Endodermal cell (in vitro differentiated cells): ENCODE measurements at regions not wholly inside any gene's neighbourhood (a gene's known extent, or its start where the extent isn't known, plus 50 kb on each side); places are given as distances from the start of the nearest gene placed in this dataset.

ENCODE experiments used
- DNase-seq: peaks from one replicate; pipeline ENCODE4 v3.0.0-alpha.2; 2017
- H3K27ac ChIP-seq: 2 replicates; pipeline ENCODE4 v1.5.1; 2013; ENCODE audit warnings: mild to moderate bottlenecking, low read depth, low read length, moderate library complexity
- H3K27me3 ChIP-seq: 2 replicates; pipeline ENCODE4 v1.6.1; 2013; ENCODE audit warnings: mild to moderate bottlenecking, low read length, moderate library complexity; ENCODE audit not compliant: insufficient read depth, control insufficient read depth, poor library complexity, severe bottlenecking
- H3K36me3 ChIP-seq: 2 replicates; pipeline ENCODE4 v1.7.0; 2013; ENCODE audit warnings: mild to moderate bottlenecking, low read length, moderate library complexity; ENCODE audit not compliant: control insufficient read depth, insufficient read depth
- H3K4me1 ChIP-seq: one replicate; pipeline ENCODE4 v1.7.0; 2013; ENCODE audit warnings: low read length; ENCODE audit not compliant: control insufficient read depth, insufficient read depth
- H3K4me3 ChIP-seq: 2 replicates; pipeline ENCODE4 v1.5.1; 2013; ENCODE audit warnings: mild to moderate bottlenecking, low read length, moderate library complexity
- H3K9ac ChIP-seq: 2 replicates; pipeline ENCODE4 v1.6.1; 2013; ENCODE audit warnings: mild to moderate bottlenecking, low read length, moderate library complexity; ENCODE audit not compliant: poor library complexity, severe bottlenecking; ENCODE audit errors: extremely low read depth
- H3K9me3 ChIP-seq: 2 replicates; pipeline ENCODE4 v1.6.1; 2013; ENCODE audit warnings: mild to moderate bottlenecking, low read length, moderate library complexity; ENCODE audit not compliant: control insufficient read depth
- H3K27ac Mint-ChIP-seq: 2 replicates; pipeline ENCODE4 v1.8.0; 2020; ENCODE audit warnings: mixed read lengths
- H3K27me3 Mint-ChIP-seq: 2 replicates; pipeline ENCODE4 v1.8.0; 2021; ENCODE audit warnings: mild to moderate bottlenecking, mixed read lengths; ENCODE audit not compliant: insufficient read depth
- H3K36me3 Mint-ChIP-seq: 2 replicates; pipeline ENCODE4 v1.8.0; 2020; ENCODE audit warnings: low read depth, mixed read lengths
- H3K4me1 Mint-ChIP-seq: 2 replicates; pipeline ENCODE4 v1.8.0; 2020; ENCODE audit warnings: mixed read lengths
- H3K4me3 Mint-ChIP-seq: 2 replicates; pipeline ENCODE4 v1.8.0; 2020; ENCODE audit warnings: mild to moderate bottlenecking, moderate library complexity, mixed read lengths
- H3K9me3 Mint-ChIP-seq: 2 replicates; pipeline ENCODE4 v1.8.0; 2020; ENCODE audit warnings: mild to moderate bottlenecking, mixed read lengths
- WGBS, 2 experiments: methylation state at CpG; one replicate each; pipeline versions ENCODE4 v1.1.5 to v1.1.7; 2013; ENCODE audit warnings: missing lambda C conversion rate in 2 of 2, mixed read lengths in 1 of 2; ENCODE audit not compliant: insufficient coverage in 1 of 2, insufficient read length in 1 of 2; 5-methylcytosine and 5-hydroxymethylcytosine counted together
- TF ChIP-seq, protein P1 (sequence below): fragments of 200-600 bp; sonication (generic); conservative IDR thresholded peaks from 2 replicates; pipeline ENCODE4 v1.5.0; 2021; ENCODE audit warnings: antibody characterized with exemption, mild to moderate bottlenecking

- no peaks in the 10 kb centered on the region for H3K27me3 ChIP-seq
- no peak overlapping the region for H3K27ac Mint-ChIP-seq
- H3K4me1 Mint-ChIP-seq = peaks cover 17% of the 10 kb centered on the region
- no peak overlapping the region for H3K27ac ChIP-seq
- H3K9ac ChIP-seq = no peak overlapping the region
- no peaks in the 10 kb centered on the region for H3K9me3 Mint-ChIP-seq
- peaks cover 4% of the 10 kb centered on the region for H3K36me3 ChIP-seq
- H3K36me3 Mint-ChIP-seq = peaks cover 2% of the 10 kb centered on the region
- peaks cover 23% of the 10 kb centered on the region for H3K27me3 Mint-ChIP-seq
- no peak overlapping the region for H3K4me3 ChIP-seq
- DNase-seq = peak; percentile 26
- no peaks in the 10 kb centered on the region for H3K9me3 ChIP-seq
- 91 to 94% methylated on average over 7 of the region's 7 CpGs for WGBS, 2 experiments
- TF ChIP-seq, protein P1, sequence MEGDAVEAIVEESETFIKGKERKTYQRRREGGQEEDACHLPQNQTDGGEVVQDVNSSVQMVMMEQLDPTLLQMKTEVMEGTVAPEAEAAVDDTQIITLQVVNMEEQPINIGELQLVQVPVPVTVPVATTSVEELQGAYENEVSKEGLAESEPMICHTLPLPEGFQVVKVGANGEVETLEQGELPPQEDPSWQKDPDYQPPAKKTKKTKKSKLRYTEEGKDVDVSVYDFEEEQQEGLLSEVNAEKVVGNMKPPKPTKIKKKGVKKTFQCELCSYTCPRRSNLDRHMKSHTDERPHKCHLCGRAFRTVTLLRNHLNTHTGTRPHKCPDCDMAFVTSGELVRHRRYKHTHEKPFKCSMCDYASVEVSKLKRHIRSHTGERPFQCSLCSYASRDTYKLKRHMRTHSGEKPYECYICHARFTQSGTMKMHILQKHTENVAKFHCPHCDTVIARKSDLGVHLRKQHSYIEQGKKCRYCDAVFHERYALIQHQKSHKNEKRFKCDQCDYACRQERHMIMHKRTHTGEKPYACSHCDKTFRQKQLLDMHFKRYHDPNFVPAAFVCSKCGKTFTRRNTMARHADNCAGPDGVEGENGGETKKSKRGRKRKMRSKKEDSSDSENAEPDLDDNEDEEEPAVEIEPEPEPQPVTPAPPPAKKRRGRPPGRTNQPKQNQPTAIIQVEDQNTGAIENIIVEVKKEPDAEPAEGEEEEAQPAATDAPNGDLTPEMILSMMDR = no peak
- H3K4me3 Mint-ChIP-seq = no peak overlapping the region
- no peaks in the 10 kb centered on the region for H3K4me1 ChIP-seq
These were observed 53.5 kb upstream of the DMRTB1 start for GRCh38 chr1:53405737-53406136.

GRCh38 chr1:53406551-53407235 lies 52.5 kb upstream of the DMRTB1 start:
- Mint-ChIP-seq H3K9me3 (no peaks in the 10 kb centered on the region), H3K4me1 (peaks cover 18% of the 10 kb centered on the region), H3K4me3 (no peak overlapping the region), H3K27ac (no peak overlapping the region), H3K36me3 (peaks cover 2% of the 10 kb centered on the region), H3K27me3 (peaks cover 22% of the 10 kb centered on the region)
- Histone ChIP-seq H3K27me3 (no peaks in the 10 kb centered on the region), H3K27ac (no peak overlapping the region), H3K36me3 (peaks cover 4% of the 10 kb centered on the region), H3K9ac (no peak overlapping the region), H3K4me1 (no peaks in the 10 kb centered on the region), H3K4me3 (no peak overlapping the region), H3K9me3 (no peaks in the 10 kb centered on the region)
- TF ChIP-seq, protein P1 = no peak
- peak; percentile 31 for DNase-seq
- 89 to 93% methylated on average over 3 to 4 of the region's 4 CpGs for WGBS, 2 experiments

GRCh38 chr1:53408013-53408754 lies 51.0 kb upstream of the DMRTB1 start:
- H3K4me1 ChIP-seq = peaks cover 14% of the 10 kb centered on the region
- no peaks in the 10 kb centered on the region for H3K9me3 ChIP-seq
- no peak overlapping the region for H3K27ac ChIP-seq
- peak; percentile 30 for DNase-seq
- Mint-ChIP-seq H3K4me3 (no peak overlapping the region), H3K4me1 (peaks cover 33% of the 10 kb centered on the region), H3K9me3 (no peaks in the 10 kb centered on the region), H3K27me3 (peaks cover 23% of the 10 kb centered on the region), H3K36me3 (no peaks in the 10 kb centered on the region), H3K27ac (peak overlapping the region; percentile 16)
- 96 to 100% methylated on average over 2 to 6 of the region's 6 CpGs for WGBS, 2 experiments
- H3K27me3 ChIP-seq = no peaks in the 10 kb centered on the region
- H3K36me3 ChIP-seq = no peaks in the 10 kb centered on the region
- H3K9ac ChIP-seq = no peak overlapping the region
- TF ChIP-seq, protein P1 = no peak
- no peak overlapping the region for H3K4me3 ChIP-seq
